Hematopoietic multipotent progenitor cell treated with erythropoietin and hydrocortisone succinate and interleukin-3 and kit ligand, for 15 days (in vitro differentiated cells): ENCODE measurements at regions not wholly inside any gene's neighbourhood (a gene's known extent, or its start where the extent isn't known, plus 50 kb on each side); places are given as distances from the start of the nearest gene placed in this dataset.

ENCODE experiments used
- DNase-seq: peaks from one replicate; pipeline ENCODE4 v3.0.0-alpha.2; 2015; ENCODE audit warnings: low spot score

GRCh38 chr5:125559296-125559695 lies 812.9 kb upstream of the ZNF608 start:
- DNase-seq = no peak

GRCh38 chr5:125560476-125561225 lies 814.2 kb upstream of the ZNF608 start:
- no peak for DNase-seq

GRCh38 chr5:125564317-125564975 lies 818.0 kb upstream of the ZNF608 start:
- DNase-seq = no peak

GRCh38 chr5:125574491-125575044 lies 828.1 kb upstream of the ZNF608 start:
- no peak for DNase-seq

- DNase-seq = no peak
Measured at GRCh38 chr5:125575171-125575890, 828.9 kb upstream of the ZNF608 start.

GRCh38 chr5:125575891-125576505 lies 829.6 kb upstream of the ZNF608 start:
- no peak for DNase-seq

- DNase-seq = no peak
Measured at GRCh38 chr5:125576822-125577221, 830.4 kb upstream of the ZNF608 start.

- DNase-seq = no peak
Measured at GRCh38 chr5:125578551-125578950, 832.1 kb upstream of the ZNF608 start.

- DNase-seq = no peak
Measured at GRCh38 chr5:125579182-125579581, 832.7 kb upstream of the ZNF608 start.

GRCh38 chr5:125581311-125581710 lies 834.9 kb upstream of the ZNF608 start:
- no peak for DNase-seq

GRCh38 chr5:125582352-125582751 lies 835.9 kb upstream of the ZNF608 start:
- no peak for DNase-seq

- DNase-seq = no peak
Measured at GRCh38 chr5:125583321-125584139, 837.1 kb upstream of the ZNF608 start.

GRCh38 chr5:125584140-125584520 lies 837.7 kb upstream of the ZNF608 start:
- no peak for DNase-seq

- no peak for DNase-seq
Measured at GRCh38 chr5:125587631-125588030, 835.6 kb upstream of the GRAMD2B start.

- DNase-seq = no peak
Measured at GRCh38 chr5:125592856-125593255, 830.4 kb upstream of the GRAMD2B start.

- DNase-seq = no peak
Measured at GRCh38 chr5:125595095-125595494, 828.1 kb upstream of the GRAMD2B start.

GRCh38 chr5:125595845-125596244 lies 827.4 kb upstream of the GRAMD2B start:
- no peak for DNase-seq

- DNase-seq = no peak
Measured at GRCh38 chr5:125597338-125597737, 825.9 kb upstream of the GRAMD2B start.

- DNase-seq = no peak
Measured at GRCh38 chr5:125600559-125600958, 822.6 kb upstream of the GRAMD2B start.

- DNase-seq = no peak
Measured at GRCh38 chr5:125602184-125602583, 821.0 kb upstream of the GRAMD2B start.

- no peak for DNase-seq
Measured at GRCh38 chr5:125603321-125603720, 819.9 kb upstream of the GRAMD2B start.
